ENCODE measurements at regions not wholly inside any gene's neighbourhood (a gene's known extent, or its start where the extent isn't known, plus 50 kb on each side); places are given as distances from the start of the nearest gene placed in this dataset.

DNA sequence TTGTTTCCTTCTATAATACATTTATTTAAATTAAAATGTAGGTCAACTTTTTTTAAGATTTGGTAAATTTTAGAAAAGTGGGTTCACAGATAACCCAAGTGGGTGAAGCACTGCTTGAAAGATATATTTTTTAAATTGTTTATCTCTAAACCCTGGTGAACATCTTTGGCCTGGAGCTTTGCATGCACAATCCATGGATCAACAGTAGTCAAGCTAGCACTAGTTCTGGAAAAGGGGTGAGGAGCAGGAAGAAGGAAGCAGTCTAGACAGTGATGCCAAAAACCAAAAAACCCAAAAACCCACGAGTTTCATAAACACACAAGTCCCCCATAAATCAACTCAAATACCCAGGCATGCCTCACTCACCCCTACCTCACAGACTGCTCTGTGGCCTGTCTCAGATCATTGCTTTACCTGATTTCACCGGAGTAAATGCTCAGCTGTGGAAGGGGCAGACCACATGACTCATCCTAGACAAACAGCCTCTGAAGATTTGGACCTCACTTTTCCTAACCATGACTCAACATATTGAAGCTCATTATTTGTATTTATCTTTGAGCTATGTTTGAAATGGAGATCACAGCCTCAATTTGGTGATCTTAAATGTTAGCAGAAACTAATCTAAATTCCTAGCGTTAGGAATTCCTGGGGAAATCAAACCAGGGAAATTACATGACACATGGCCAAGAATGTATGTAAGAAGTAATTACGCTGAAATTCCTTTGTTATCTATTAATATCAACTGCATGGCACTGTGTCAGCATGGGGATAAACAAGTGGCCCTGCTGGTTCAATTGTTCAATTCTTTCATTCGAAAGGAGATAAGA is 149.6 kb downstream of the ZNF608 start (continued):
- TF ChIP-seq ZBTB8A (tag by site-specific recombination; IDR thresholded peaks at IDR 0.05) (no peak), GFI1B (tag by site-specific recombination; IDR thresholded peaks at IDR 0.05) (peak; percentile 62; the same call in 1 of the 2 replicates), ZFHX2 (tag by site-specific recombination; conservative IDR thresholded peaks at IDR 0.05) (no peak), ZNF324 (tag by site-specific recombination; IDR thresholded peaks at IDR 0.05) (no peak), ZNF560 (tag by site-specific recombination; IDR thresholded peaks at IDR 0.05; ENCODE audit: borderline replicate concordance) (no peak), ZNF280D (tag by site-specific recombination; IDR thresholded peaks at IDR 0.05) (no peak), BCL11A (tag by site-specific recombination; IDR thresholded peaks at IDR 0.05; ENCODE audit: low read depth) (no peak), ZNF521 (tag by site-specific recombination; IDR thresholded peaks at IDR 0.05) (no peak), SALL2 (tag by site-specific recombination; IDR thresholded peaks at IDR 0.05; ENCODE audit: borderline replicate concordance) (no peak), GLIS2 (tag by site-specific recombination; IDR thresholded peaks at IDR 0.05) (no peak), ZNF670 (tag by site-specific recombination; IDR thresholded peaks at IDR 0.05; ENCODE audit: low read depth) (no peak), ZNF354C (tag by site-specific recombination; IDR thresholded peaks at IDR 0.05; ENCODE audit: borderline replicate concordance, low read depth) (no peak), ZNF114 (tag by site-specific recombination; IDR thresholded peaks at IDR 0.05) (no peak), ZNF10 (tag by site-specific recombination; IDR thresholded peaks at IDR 0.05) (peak; percentile 83; the same call in 1 of the 2 replicates), ZNF394 (tag by site-specific recombination; IDR thresholded peaks at IDR 0.05; ENCODE audit: borderline replicate concordance) (peak; percentile 30; the same call in 1 of the 2 replicates), ZNF112 (tag by site-specific recombination; IDR thresholded peaks at IDR 0.05) (no peak), ZFP3 (tag by site-specific recombination; IDR thresholded peaks at IDR 0.05; ENCODE audit: low read depth) (no peak), ZNF169 (tag by site-specific recombination; IDR thresholded peaks at IDR 0.05) (no peak), PRDM1 (tag by site-specific recombination; IDR thresholded peaks at IDR 0.05) (peak; percentile 36; the same call in 1 of the 2 replicates), ZBTB48 (tag by site-specific recombination; IDR thresholded peaks at IDR 0.05) (no peak), ZBTB17 (tag by site-specific recombination; IDR thresholded peaks at IDR 0.05) (peak; percentile 73), BCL11B (tag by site-specific recombination; IDR thresholded peaks at IDR 0.05; ENCODE audit: low read depth) (no peak), EGR2 (tag by site-specific recombination; IDR thresholded peaks at IDR 0.05; ENCODE audit: low read depth) (no peak)
- TF ChIP-seq, protein P1, sequence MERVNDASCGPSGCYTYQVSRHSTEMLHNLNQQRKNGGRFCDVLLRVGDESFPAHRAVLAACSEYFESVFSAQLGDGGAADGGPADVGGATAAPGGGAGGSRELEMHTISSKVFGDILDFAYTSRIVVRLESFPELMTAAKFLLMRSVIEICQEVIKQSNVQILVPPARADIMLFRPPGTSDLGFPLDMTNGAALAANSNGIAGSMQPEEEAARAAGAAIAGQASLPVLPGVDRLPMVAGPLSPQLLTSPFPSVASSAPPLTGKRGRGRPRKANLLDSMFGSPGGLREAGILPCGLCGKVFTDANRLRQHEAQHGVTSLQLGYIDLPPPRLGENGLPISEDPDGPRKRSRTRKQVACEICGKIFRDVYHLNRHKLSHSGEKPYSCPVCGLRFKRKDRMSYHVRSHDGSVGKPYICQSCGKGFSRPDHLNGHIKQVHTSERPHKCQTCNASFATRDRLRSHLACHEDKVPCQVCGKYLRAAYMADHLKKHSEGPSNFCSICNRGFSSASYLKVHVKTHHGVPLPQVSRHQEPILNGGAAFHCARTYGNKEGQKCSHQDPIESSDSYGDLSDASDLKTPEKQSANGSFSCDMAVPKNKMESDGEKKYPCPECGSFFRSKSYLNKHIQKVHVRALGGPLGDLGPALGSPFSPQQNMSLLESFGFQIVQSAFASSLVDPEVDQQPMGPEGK (tag by site-specific recombination; IDR thresholded peaks at IDR 0.05): no peak; the same call in 1 of the 2 replicates
- TF ChIP-seq, protein P2, sequence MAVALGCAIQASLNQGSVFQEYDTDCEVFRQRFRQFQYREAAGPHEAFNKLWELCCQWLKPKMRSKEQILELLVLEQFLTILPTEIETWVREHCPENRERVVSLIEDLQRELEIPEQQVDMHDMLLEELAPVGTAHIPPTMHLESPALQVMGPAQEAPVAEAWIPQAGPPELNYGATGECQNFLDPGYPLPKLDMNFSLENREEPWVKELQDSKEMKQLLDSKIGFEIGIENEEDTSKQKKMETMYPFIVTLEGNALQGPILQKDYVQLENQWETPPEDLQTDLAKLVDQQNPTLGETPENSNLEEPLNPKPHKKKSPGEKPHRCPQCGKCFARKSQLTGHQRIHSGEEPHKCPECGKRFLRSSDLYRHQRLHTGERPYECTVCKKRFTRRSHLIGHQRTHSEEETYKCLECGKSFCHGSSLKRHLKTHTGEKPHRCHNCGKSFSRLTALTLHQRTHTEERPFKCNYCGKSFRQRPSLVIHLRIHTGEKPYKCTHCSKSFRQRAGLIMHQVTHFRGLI (tag by site-specific recombination; IDR thresholded peaks at IDR 0.05): no peak; the same call in 1 of the 2 replicates
- TF ChIP-seq, protein P3, sequence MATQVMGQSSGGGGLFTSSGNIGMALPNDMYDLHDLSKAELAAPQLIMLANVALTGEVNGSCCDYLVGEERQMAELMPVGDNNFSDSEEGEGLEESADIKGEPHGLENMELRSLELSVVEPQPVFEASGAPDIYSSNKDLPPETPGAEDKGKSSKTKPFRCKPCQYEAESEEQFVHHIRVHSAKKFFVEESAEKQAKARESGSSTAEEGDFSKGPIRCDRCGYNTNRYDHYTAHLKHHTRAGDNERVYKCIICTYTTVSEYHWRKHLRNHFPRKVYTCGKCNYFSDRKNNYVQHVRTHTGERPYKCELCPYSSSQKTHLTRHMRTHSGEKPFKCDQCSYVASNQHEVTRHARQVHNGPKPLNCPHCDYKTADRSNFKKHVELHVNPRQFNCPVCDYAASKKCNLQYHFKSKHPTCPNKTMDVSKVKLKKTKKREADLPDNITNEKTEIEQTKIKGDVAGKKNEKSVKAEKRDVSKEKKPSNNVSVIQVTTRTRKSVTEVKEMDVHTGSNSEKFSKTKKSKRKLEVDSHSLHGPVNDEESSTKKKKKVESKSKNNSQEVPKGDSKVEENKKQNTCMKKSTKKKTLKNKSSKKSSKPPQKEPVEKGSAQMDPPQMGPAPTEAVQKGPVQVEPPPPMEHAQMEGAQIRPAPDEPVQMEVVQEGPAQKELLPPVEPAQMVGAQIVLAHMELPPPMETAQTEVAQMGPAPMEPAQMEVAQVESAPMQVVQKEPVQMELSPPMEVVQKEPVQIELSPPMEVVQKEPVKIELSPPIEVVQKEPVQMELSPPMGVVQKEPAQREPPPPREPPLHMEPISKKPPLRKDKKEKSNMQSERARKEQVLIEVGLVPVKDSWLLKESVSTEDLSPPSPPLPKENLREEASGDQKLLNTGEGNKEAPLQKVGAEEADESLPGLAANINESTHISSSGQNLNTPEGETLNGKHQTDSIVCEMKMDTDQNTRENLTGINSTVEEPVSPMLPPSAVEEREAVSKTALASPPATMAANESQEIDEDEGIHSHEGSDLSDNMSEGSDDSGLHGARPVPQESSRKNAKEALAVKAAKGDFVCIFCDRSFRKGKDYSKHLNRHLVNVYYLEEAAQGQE (tag by site-specific recombination; IDR thresholded peaks at IDR 0.05): 0 out of 2 replicates have a peak, but pooled peaks have one; percentile 26
- TF ChIP-seq, protein P4, sequence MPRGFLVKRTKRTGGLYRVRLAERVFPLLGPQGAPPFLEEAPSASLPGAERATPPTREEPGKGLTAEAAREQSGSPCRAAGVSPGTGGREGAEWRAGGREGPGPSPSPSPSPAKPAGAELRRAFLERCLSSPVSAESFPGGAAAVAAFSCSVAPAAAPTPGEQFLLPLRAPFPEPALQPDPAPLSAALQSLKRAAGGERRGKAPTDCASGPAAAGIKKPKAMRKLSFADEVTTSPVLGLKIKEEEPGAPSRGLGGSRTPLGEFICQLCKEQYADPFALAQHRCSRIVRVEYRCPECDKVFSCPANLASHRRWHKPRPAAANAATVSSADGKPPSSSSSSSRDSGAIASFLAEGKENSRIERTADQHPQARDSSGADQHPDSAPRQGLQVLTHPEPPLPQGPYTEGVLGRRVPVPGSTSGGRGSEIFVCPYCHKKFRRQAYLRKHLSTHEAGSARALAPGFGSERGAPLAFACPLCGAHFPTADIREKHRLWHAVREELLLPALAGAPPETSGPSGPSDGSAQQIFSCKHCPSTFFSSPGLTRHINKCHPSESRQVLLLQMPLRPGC (tag by site-specific recombination; IDR thresholded peaks at IDR 0.05): peak; percentile 42; the same call in 1 of the 2 replicates

Measured in HEK293 (cell line).